Panc1 (cell line): ENCODE measurements at regions not wholly inside any gene's neighbourhood (a gene's known extent, or its start where the extent isn't known, plus 50 kb on each side); places are given as distances from the start of the nearest gene placed in this dataset.

Experiments used
- CTCF ChIP-seq: fragments of 450-650 bp; IDR thresholded peaks from 2 replicates; pipeline ENCODE4 v1.5.1; 2017; ENCODE audit warnings: mild to moderate bottlenecking
- POLR2AphosphoS5 ChIP-seq: IDR thresholded peaks from 2 replicates; pipeline ENCODE4 v1.6.1; 2012; ENCODE audit warnings: mild to moderate bottlenecking, low read depth, low read length, moderate library complexity
- TCF7L2 ChIP-seq: IDR thresholded peaks from 2 replicates; pipeline ENCODE4 v1.6.1; 2011; ENCODE audit warnings: mild to moderate bottlenecking, low read depth, low read length, inconsistent platforms

- TF ChIP-seq CTCF = no peak
- TF ChIP-seq TCF7L2 = no peak
- TF ChIP-seq POLR2AphosphoS5 = no peak
These were observed 274.9 kb upstream of the LRRC7 start for GRCh38 chr1:69292833-69293232.
